GM12872 (cell line): ENCODE measurements at regions not wholly inside any gene's neighbourhood (a gene's known extent, or its start where the extent isn't known, plus 50 kb on each side); places are given as distances from the start of the nearest gene placed in this dataset.

Experiments
- TF ChIP-seq, protein P1 (sequence below): IDR thresholded peaks from 3 replicates; pipeline ENCODE4 v1.5.1; 2011; ENCODE audit warnings: low read depth, mild to moderate bottlenecking, low read length, moderate library complexity; ENCODE audit not compliant: insufficient read depth

DNA sequence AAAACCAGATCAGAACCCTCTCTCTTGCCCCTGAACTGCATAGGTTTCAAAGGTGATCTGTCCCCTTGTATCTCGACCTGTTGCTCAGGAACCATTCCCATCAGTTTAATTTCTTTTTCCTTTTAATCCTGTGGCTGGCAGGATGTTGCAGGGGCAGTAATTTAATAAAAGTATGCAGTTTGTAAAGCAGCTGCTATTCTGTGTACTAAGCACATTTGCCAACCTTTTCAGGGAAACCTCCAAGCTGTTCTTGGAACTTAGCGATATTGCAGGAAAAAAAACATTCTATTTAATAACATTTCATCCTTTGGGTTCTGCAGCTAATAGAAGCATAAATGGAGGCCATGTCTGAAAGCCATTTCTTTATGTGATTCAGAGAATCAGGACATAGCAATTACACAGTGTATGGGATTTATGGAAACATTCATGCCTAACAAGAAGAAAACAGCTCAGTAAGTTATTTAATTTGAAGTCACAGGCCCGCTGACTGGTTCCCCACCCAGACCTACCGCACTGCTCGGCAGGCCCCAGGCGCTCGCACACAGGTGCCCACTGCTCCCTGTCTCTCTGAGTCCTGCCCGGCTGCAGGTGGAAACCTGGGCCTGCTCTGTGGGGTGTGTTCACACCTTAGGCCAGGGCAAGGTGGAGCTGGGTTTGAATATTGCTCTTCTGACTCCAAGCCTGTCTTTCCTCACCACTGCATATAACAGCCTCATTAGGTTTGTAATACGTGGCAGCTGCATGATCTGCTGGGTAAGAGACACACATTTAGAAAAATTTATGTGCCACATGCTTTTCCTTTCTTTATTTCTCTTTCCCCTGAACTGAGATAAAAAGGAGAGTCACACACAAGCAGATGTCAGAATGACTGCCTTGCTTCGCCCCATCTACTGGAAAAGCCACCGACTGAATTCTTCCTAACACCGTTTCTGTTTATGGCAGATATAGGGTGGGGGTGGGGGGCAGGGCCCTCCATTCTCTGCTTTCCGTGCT, 119.7 kb downstream of the SLC25A47 start:
- TF ChIP-seq, protein P1, sequence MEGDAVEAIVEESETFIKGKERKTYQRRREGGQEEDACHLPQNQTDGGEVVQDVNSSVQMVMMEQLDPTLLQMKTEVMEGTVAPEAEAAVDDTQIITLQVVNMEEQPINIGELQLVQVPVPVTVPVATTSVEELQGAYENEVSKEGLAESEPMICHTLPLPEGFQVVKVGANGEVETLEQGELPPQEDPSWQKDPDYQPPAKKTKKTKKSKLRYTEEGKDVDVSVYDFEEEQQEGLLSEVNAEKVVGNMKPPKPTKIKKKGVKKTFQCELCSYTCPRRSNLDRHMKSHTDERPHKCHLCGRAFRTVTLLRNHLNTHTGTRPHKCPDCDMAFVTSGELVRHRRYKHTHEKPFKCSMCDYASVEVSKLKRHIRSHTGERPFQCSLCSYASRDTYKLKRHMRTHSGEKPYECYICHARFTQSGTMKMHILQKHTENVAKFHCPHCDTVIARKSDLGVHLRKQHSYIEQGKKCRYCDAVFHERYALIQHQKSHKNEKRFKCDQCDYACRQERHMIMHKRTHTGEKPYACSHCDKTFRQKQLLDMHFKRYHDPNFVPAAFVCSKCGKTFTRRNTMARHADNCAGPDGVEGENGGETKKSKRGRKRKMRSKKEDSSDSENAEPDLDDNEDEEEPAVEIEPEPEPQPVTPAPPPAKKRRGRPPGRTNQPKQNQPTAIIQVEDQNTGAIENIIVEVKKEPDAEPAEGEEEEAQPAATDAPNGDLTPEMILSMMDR: no peak

DNA sequence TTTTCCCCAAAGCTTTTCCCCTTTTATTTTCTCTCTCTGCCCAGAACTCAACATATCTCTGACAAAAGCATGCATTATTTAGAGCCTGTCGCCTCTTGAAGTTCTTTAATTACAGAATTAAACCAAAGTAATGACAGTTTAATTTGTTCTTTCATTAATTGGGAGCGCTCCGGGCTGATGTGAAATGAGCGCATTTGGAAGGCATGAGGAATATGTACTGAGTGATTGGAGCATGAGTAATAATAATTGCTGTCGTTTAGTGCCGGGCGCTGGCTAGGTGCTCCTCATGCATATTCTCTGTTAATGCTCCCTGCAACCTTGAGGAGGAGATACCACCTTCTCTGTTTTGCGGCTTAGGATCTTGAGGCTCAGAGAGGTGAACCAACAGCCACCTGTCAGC, 120.5 kb downstream of the SLC25A47 start:
- TF ChIP-seq, protein P1: no peak

DNA sequence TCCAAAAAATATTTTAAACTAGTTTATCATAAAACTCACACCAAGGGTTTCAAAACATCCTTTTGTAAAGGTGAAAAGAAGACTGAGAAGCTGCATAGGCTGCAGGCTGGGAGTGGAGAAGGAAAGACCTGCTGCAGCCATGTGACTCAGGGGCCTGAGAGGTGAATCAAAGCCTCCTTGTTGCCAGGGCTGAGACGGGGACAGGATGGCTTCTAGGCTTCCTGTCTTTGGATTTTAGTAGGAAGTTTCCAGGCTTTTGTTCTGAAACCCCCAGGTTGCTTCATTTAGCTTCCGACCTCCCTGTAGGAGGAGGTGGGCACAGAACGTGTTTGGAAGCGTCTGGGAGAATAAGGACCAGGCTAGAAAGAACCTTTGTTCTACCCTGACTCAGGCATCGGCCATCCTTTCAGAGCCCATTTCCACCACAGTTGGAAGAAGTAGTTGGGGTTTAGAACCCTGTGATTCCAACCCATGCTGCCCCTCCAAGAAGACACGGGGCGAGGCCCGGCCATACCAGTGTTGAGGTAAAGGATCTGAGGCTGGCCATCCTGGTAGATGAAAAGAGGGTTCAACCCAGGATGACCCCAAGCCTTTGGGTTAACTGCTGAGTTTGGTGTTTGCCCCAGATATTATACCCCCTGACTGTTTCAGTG, 122.4 kb downstream of the SLC25A47 start:
- TF ChIP-seq, protein P1: no peak

DNA sequence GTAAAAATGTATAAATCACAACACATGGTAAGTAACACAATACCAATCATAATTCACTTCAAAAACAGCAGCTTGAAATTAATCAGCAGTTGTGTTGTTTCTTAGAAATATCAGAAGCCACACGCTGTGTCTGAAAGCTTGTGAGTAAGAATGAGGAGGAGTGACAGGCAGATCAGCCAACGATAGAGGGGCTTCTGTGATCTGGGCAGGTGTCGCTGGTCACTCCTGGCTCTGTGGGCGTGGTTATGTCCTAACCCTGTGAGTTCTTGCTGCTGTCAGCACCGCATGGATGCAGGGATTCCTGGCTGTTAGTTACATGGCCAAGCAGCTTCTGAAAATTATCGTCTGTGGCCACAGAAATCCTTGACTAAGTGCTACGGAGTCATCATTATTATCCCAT, 123.4 kb downstream of the SLC25A47 start:
- TF ChIP-seq, protein P1: no peak

DNA sequence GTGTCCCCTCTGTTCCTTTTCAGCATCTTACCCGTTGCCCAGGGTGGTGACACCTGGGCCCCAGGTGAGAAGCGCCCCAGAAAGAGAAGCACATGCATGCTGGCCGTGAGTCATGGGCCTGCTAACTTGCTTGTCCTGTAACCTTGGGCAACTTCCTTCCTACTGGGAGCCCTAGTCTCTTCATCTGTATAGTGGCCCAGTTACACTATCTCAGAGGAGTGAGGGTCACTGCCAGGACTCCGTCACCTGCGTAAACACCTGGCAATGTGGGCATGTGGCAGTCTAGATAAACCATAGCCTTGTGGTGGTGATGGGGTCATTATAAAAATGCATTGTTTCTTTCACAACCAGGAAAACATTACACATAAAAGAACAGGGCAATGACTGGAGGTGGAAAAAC, 125.2 kb downstream of the SLC25A47 start:
- TF ChIP-seq, protein P1: no peak

DNA sequence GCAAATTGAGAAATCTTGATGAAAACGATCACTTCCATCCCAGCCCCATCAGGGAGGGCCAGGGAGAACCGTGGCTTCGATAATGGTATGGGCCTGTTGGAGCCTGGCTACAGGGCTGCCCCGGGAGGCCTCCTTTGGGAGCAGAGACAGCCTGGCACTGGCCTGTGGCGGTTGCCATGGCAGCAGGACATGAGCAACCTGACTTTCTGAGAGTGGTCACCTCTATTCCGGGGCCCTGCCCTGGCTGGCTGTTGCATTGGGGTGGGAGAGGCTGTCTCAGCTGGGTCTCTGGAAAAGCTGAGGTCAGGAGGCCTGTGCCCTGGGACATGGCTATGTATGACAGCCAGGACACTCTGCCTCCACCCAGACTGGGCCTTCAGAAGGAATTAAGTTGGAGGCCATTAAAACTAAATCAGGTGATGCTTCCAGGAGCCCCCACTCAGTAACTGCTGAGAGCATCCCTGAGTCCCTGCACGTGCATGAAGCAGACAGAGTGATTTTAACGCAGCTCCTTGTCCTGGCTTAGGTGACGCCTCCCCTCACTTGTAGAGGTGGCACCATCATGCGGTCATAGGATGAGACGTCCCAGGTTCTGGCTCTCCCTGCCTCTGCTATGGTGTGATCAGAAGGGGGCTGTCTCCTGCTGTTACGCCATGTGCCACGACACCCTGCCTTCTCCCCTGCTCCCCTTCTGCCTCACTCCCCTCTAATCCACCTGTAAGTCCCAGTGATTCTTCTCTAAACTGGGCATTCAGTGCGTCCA, 126.3 kb downstream of the SLC25A47 start:
- TF ChIP-seq, protein P1: no peak

DNA sequence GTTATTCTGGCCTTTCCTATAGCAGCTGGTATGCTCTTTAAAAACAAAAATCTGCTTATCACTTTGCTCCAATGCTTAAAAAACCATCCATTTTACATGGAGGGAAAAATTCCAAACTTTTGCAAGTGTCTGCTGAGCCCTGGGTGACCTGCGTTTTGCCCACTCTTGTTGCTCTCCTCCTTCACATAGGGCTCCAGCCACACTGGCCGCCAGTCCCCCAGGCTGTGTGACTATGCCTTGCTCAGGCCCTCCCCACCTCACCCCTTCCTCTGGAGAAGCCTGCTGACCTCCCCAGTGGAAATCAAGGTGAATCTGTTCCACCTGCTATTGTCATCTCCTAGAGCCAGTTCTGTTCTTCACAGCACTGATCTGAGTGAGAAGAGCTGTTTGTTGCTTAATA, 126.9 kb downstream of the SLC25A47 start:
- TF ChIP-seq, protein P1: no peak
